Left renal pelvis (tissue), 4 donors: ENCODE measurements at regions not wholly inside any gene's neighbourhood (a gene's known extent, or its start where the extent isn't known, plus 50 kb on each side); places are given as distances from the start of the nearest gene placed in this dataset.

Experiments used
- DNase-seq, 4 donors: peaks; one replicate each; pipeline ENCODE4 v3.0.0-alpha.2; 2013; ENCODE audit warnings: low read depth in 4 of 4, low spot score in 3 of 4

DNA sequence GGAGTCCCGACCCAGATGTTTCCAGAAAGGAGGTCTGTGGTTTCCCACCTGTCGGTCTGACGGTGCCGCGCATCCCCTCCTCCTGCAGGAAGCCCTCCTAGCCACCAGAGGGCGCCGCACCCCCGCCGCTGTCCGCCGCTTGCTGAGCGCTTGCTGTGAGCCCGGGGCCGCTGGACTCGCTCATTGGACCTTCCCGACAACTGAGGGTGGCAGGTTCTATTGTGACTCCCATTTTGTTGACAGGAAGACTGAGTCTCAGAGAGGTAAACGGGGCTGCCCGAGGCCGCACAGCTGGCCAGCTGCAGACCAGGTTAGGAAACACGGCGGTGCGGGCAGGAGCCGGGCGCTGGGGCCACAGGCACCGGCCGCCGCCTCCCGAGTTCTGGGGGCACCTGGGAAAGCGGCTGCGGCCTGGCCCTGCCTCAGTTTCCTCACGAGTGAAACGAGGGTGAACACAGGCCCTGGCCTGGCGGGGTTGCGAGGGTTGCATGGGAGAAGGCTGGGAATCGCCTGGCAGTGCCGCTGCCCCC lies 191.1 kb upstream of the CIBAR2 start:
- DNase-seq: no peak

DNA sequence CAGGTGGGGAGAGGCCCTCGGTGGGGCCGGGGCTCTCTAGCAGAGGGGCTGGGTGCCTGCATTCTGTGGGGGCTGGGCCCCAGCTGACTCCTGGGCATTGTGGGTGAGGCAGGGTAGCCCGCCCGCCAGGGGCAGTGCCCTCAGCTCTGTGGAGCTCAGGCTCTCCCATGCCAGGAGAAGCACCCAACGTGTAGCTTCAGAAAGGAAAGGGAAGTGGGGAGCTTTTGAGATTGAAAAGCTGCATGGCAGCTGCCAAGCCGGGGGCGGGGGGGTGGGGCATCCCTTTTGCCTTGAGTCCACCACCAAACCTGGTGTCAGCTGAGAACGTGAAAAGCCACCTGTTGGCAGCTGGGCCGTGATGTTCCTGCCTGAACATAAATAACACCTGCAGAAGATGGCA lies 192.1 kb upstream of the CIBAR2 start:
- no peak for DNase-seq

DNA sequence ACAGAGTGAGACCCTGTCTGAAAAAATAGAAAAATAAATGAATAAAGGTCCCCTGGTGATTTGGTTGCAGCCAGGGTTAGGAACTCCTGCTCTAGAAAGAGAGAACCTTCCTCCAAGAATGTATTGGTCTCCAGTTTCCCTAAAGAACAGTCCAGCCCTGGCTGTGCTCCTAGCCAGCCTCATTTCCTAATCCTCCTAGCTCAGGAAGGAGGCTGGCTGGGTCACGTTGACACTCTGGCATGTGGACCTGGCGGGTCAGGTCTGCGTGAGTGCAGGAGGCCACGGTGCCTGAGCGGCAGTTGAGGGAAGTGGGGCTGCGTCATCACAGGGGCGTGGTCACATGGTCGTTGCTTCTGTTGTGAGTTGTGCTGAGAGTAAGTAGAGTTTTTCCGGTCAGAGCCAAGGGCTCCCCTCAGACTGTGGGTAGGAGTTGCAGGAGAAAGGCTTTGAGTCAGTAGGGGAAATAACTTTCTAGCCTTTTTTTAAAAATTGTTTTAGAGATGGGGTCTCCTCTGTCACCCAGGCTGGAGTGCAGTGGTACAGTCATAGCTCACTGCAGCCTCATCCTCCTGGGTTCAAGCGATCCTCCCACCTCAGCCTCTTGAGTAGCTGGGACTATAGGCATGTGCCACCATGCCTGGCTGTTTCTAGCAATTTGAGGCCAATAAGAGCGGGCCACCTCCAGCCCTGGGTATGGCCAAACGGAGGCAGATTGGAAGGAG lies 194.0 kb upstream of the CIBAR2 start:
- no peak for DNase-seq

DNA sequence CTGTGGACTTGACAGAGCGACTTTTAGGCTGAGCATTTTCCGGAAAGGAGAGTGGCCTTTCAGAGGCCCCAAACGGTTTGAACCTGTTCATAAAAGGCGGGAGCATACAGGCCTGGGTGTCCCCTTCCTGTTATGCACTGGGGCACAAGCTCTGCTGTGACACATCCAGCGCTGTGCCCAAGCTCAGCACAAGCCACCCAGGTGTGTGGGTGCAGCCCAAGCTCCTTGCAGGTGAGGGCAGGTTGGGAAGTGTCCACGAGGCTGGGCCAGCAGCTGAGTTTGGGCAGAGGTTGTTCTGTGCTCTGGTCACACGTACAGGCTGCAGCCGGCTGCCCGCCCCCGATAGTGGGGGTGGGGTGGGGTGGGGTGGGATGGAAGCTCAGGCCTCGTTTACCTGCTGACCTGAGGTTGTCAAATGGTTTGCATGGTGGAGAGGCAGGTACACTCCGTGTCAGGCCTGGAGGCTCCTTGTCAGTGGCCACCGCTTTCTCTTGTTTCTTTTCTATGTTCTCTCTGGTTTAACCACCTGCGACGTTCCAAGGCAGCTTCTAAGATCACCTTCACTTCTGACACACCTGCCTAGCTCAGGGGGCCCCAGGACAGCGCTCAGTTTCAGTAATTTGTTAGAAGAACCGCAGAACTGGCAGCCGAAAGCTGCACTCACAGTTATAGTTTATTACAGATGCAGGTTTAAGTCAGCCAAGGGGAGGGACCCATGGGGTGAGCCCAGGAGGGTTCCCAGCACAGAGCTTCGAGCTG lies 194.7 kb upstream of the CIBAR2 start:
- DNase-seq: no peak

DNA sequence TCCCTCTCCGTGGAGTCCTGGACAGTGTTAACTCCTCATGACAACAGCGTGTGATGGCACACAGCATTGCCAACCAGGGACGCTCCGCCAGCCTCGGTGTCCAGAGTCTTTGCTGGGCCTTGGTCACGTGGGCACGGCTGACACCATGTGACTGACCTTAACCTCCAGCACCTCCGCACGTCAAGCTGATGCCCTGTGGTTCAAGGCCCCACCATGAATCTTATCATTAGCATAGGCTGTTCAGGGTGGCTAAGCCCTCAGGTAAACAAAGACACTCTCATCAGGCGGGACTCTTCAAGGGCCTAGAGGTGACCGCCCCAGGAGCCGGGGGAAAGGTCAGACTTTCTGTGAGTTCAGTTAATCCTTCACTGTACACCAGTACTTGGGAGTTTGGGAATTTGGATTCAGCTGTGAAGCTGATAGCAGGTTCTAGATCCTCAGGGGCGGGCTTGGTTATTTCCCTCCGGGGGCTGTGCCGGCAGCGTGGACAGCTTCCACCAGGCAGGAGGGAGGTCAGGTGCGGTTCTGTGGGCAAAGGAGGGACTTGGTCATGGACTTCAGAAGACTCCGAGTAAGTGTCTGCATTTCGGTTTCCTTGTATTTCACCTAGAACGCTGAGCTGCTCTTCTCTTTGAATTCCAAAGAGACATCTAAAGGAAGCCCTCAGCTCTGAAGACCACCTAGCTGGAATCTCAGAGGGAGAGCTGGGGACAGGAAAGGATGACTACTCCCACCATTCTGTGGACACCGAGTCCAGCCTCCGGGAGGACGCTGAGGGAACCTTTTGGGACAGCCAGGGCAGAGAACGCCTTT lies 195.5 kb upstream of the CIBAR2 start:
- DNase-seq: no peak

DNA sequence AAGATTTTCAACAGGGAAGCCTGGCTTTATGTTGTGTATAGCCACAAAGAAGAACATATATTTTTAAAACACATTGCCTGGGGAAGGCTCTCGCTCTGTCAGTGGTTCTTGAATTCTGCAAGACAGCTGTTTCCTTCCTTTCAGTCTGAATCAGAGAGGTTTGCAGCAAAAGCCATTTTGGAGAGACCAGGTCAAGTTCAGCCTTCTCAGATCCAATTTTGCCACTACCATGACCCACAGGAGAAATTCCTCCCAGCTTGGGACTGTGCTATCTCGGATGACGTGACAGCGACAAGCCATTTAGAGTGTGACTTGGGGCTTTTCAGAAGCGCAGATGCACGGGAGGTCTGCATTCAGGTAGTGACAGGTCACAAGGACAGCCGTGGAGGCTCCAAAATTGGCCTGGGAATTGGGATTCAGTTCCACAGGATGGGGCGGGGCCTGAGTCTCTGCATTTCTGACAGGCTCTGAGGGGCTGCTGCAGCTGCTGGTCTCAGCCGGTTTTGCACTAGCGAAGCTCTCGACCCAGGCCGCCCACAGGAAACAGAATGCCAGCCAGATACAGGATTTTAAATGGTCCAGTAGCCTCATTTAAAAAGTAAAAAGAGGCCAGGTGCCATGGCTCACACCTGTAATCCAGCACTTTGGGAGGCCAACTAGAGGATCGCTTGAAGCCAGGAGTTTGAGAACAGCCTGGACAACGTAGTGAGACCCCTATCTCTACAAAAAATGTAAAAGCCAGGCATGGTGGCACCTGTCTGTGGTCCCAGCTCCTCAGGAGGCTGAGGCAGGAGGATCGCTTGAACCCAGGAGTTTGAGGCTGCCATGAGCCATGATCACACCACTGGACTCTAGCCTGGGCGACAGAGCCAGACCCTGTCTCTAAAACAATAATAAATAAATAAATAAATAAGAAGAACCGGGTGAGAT lies 196.6 kb upstream of the CIBAR2 start:
- no peak for DNase-seq

DNA sequence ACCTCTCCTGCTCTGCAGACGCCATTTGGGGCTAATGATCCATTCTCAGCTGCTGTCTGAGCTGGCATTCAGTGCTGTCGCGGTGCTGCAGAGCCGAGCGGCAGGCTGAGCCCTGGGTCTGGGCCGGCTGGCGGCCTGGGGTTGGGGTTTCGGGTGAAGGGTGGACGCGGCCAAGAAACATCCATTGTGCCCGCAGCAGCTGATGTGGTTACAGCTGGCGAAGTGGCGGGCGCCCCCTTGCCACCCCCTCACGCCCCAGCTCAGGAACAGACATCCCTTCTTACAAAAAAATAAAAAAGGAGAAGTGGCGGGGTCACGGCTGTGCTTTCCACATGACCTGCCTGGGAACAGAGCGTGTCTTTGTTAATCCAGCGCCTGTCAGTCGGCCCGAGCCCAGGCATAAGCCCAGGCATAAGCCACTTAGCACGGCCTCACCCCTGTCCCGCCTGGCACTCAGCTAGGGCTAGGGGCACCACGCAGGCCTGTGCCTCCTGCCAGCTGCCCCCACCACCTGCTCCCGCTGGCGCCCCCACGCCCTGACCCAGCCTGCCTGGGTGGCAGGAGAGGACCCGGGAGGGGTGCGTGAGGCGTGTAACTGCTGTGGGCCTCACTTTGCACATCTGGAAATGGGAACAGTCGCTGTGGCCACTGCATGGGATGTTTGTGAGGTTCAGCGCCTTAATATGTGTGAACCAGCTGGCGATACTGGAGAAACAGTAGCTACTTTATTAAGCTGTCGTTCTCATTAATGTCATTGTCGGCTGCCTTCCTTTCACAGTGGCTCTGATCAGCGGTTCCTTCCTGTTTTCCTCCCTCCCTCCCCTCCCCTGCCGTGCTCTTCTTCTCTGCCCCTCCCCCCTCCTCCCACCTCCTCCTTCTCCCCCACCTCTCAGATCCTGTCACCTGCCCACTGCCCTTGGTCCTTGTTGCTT lies 197.7 kb upstream of the CIBAR2 start:
- DNase-seq: no peak

DNA sequence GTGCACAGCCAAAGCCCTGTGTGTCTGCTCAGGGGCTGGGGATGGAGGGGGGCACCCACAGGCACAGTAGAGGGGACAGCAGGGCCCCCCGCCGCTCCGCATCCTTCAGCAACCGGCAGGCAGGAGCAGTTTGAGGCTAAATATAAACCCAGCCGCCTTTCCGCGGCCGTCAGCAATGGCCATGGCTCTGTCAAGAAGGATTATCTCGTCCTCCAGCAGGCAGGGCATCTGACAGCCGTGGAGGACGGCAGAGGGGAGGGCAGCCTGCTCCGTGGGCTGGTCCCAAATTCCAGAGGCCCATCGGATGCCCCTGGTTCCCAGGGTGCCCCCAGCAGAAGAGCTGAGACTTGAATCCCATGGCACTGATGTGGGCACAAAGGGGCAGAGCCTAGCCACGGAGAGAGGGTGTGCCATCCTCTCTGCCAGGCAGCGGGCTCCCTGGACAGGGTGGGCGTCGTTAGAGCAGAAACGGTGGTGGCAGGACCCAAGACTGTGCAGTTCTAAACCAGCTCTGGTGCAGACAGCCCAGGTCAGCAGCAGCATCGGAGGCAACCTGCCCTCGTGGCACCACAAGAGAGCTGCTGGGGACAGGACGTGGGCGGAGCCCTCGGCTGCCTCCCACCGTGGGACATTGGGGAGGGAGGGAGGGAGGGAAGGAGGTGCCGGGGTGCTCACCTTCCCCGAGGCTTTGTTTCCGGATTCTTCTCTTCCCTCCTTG lies 198.8 kb upstream of the CIBAR2 start:
- no peak for DNase-seq

DNA sequence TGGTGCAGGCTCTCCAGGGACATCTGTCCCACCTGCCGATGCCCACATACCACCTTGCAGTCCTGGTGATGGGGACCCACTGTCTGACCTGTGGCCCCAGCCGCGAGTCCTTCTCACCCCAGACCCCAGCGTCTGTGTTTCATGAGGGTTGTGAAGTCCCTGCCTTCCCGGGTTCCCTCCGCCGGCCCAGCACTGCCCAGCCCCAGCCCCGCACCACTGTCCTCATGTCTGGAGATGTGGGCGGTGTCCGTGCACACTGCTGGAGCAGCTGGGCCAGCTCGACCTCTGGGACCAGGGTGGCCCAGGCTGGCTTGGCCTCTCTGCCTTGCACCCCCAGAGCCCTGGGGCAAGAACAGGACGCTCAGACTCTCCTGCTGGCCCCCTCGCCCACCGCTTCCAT lies 199.5 kb upstream of the CIBAR2 start:
- no peak for DNase-seq

DNA sequence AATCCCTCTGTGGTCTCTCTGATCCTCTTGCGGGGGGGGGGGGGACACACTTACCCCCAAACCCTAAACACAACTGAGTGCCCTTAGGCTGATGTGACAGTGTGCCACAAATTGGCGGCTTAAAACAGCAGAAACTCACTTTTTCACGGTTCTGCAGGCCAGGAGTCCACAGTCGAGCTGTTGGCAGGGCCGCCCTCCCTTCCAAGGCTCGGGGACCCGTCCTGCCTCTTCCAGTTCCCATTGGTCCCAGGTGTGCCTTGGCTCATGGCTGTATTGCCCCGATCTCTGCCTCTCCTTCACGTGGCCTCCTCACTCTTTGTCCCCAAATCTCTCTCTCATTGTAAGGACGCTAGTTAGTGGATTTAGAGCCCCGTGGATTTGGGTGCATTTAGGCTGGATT lies 199.9 kb upstream of the CIBAR2 start:
- no peak for DNase-seq

DNA sequence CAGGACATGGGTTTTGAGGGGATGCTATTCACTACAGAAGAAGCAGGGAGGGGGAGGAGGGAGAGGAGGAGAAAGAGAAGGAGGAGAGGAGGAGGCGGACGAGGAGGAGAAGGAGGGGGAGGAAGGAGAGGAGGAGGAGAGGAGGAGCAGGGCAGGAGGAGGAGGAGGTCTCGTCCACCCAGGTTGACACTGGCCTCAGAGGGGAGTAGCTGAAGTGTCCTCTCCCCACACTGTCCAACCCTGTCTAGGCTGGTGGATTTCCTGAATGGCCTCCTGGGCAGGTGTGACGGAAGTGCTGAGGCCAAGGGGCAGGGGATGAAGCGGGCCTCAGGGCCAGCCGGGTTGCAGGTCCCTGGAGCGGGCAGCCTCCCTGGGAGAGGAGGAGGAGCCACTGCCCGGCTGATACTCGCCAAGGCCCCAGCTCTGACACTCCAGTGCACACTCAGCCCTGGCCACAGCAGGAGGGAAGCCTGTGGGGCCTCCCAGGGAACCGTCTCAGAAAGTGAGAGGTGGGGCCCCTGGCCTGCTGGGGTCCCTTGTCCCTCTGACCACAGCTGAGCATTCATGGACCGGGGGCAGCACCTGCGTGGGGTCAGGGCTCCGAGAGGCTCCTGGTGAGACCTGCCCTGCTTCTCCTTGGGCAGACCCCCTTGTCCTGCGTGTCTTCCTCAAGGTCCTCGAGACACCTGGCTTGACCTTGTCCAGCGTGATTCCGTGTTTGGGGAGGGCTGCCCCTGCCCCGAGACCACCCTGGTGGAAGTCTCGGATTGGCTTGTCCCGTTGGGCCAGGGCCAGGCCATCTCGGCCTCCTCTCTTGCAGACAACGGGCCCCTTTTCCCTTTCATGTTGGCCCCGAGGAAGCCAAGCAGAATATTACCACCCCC lies 200.6 kb upstream of the CIBAR2 start:
- no peak for DNase-seq

DNA sequence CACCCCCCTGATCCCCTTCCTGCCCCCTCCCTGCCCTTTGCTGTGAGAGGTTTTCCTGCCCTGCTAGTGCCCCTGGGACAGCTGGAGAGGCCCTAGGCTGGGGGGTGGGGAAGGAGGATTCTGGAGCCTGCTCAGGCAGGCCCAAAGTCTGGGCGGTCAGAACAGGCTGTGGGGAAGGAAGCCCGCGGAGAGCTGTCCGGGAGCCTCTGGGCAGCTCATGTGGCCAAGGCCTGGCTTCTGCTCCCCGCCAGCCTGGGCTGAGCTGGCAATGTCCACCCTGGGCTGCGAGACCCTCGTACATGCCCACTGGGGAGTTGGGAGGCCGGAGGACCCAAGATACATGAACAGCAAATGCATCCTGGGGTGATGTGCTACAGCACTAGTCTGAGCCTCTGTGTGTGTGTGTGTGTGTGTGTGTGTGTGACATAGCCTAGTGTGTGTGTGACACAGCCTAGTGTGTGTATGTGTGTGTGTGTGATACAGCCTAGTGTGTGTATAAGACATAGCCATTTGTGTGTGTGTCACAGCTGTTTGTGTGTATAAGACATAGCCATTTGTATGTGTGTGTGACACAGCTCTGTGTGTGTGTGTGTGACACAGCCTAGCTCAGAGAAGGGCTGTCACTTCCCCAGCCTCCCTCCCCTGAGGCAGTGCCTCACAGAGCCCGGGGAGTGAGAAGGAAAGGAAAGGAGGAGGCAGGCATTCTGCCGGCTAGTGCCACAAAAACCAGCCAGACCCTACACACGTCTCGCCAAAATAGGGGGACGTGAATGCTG lies 201.4 kb upstream of the CIBAR2 start:
- no peak for DNase-seq

DNA sequence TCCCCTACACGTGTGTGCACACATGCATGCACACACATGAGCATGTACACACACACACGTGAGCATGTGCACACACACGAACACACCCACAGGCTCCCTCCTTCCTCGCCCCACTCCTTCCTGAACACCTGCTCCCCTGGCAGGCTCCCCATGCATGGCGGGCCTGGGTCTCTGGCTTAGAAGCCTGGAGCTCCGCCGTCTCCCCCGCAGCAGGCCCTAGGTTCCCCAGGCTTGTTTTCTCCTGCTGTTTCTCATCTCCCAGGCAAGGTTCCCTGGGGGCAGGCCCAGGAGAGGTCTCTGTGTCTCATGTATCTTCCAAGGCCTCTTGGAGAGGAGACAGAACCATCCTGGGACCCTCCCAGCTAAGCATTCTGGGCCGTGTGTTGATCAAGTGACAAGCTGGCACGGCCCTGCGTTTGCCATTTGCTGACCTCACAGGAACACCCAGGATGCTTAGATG lies 202.3 kb upstream of the CIBAR2 start:
- no peak for DNase-seq

DNA sequence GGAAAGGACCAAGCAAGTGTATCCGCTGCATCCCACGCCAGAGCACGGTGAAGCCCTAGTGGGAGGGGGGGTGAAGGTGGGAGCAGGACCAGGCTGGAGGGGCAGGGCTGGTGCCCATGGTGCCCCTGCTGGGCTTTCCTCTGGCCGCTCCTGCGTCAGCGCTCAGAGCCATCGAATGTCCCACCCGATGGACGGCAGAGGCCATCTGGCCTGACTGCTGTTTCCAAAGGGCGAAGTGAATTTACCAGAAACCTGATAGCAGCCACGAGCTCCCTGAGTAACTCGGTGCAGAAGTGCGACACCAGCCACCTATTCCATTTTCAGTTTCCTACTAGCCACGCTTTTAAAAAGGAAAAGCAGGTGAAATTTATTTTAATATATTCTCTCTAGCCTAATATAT lies 203.6 kb upstream of the CIBAR2 start:
- DNase-seq: no peak

DNA sequence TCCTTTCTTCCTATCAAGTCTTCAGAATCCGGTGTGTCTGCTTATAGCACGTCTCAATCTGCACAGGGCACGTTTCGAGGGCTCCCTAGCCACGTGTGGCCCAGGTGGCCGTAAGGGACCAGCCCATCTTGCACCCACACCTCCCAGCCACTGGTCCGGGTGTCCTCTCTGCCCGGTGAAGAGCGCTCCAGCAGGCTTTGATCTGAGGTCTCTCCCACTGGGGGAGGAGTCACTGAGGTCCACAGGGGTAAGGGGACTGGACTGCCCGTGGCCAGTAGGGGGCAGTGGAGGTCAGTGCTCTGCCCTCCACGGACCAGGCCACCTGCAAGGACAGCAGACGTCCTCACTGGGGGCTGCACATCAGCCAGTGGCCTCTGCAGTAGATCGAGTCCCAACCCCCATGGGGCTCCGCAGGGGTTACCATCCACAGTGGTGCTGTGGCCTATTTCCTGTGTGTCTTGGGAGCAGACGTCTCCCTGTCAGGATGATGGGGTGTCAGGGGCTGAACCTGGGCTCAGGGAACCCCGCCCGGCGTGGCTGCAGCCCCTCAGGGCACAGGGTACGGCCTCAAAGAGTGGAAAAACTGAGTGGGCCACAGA lies 204.1 kb upstream of the CIBAR2 start:
- no peak for DNase-seq

DNA sequence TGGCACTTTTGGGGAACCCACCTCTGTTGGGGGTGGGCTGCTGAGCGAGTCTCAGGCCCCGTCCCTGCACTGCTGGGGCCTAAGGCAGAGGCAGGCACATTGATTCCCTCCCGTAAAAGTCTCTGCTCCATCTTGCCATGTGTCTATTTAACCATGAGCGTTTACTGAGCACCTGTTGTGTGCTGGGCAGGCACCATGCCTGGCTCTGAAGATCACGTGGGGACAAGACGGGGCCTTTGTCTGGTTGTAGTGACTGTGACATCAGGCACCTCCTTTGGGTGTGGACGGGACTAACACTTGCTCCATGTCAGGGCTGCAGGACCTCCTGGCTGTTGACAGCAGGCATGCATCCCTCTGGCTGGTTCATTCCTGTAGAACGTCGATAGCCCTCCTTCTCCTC lies 204.7 kb upstream of the CIBAR2 start:
- no peak for DNase-seq
